H1 (cell line): ENCODE measurements at regions not wholly inside any gene's neighbourhood (a gene's known extent, or its start where the extent isn't known, plus 50 kb on each side); places are given as distances from the start of the nearest gene placed in this dataset.

Experiments
- CTCF ChIA-PET: fragments of 300-600 bp; sonication (Branson Sonifier 250); formaldehyde crosslinking; loops from one replicate; lab custom pipeline; 2021; ENCODE audit not compliant: partially characterized antibody; lab: Charles Lee
- POLR2A ChIA-PET: fragments of 300-600 bp; sonication (Branson Sonifier 250); formaldehyde crosslinking; loops from one replicate; lab custom pipeline; 2021; ENCODE audit warnings: inconsistent platforms; ENCODE audit not compliant: partially characterized antibody; lab: Charles Lee
- DNase-seq, 2 experiments: peaks; one replicate each; pipeline versions ENCODE4 v3.0.0 to v3.0.0-alpha.2; 2010 to 2022; ENCODE audit warnings: low spot score in 2 of 2, low read depth in 1 of 2, mixed read lengths in 1 of 2
- FAIRE-seq: peaks from 2 replicates; lab custom pipeline; 2011; peaks lifted over from hg19 to GRCh38; lab: Jason Lieb, UNC
- H2AFZ ChIP-seq: 2 replicates; pipeline ENCODE4 v1.8.1; 2012; ENCODE audit warnings: low read length, inconsistent platforms
- H2AK5ac ChIP-seq: 2 replicates; pipeline ENCODE4 v1.6.1; 2013; ENCODE audit warnings: low read depth, low read length
- H2BK120ac ChIP-seq: replicated peaks from 2 replicates; pipeline ENCODE3; 2013; ENCODE audit warnings: low read depth, low read length, inconsistent platforms
- H2BK12ac ChIP-seq: 2 replicates; pipeline ENCODE4 v1.6.1; 2013; ENCODE audit warnings: low read depth, low read length
- H2BK15ac ChIP-seq: 2 replicates; pipeline ENCODE4 v1.6.1; 2013; ENCODE audit warnings: low read length
- H2BK20ac ChIP-seq: 2 replicates; pipeline ENCODE4 v1.6.1; 2013; ENCODE audit warnings: low read length
- H2BK5ac ChIP-seq: 2 replicates; pipeline ENCODE4 v1.6.1; 2013; ENCODE audit warnings: low read depth, low read length
- H3K14ac ChIP-seq: 2 replicates; pipeline ENCODE4 v1.6.1; 2013; ENCODE audit warnings: inconsistent platforms; ENCODE audit not compliant: insufficient read length
- H3K18ac ChIP-seq: 2 replicates; pipeline ENCODE4 v1.6.1; 2013; ENCODE audit warnings: low read length; ENCODE audit errors: extremely low read depth
- H3K23ac ChIP-seq: 2 replicates; pipeline ENCODE4 v1.6.1; 2013; ENCODE audit warnings: inconsistent platforms; ENCODE audit not compliant: insufficient read length
- H3K23me2 ChIP-seq: 2 replicates; pipeline ENCODE4 v1.6.1; 2013; ENCODE audit warnings: low read depth, low read length
- H3K27ac ChIP-seq: 2 replicates; pipeline ENCODE4 v1.6.1; 2011; ENCODE audit warnings: low read depth, low read length, inconsistent platforms
- H3K27me3 ChIP-seq, 4 experiments: replicated peaks in 1 of 4; 1 replicate in 1 of 4; 2 replicates in 3 of 4; pipeline versions ENCODE4 v1.6.1 to v1.8.1; 2011 to 2013; ENCODE audit warnings: low read length in 3 of 4, mild to moderate bottlenecking in 3 of 4, inconsistent platforms in 2 of 4, mixed read lengths in 2 of 4, moderate library complexity in 1 of 4; ENCODE audit not compliant: control insufficient read depth in 3 of 4, insufficient read depth in 3 of 4; ENCODE audit errors: extremely low read depth in 1 of 4
- H3K36me3 ChIP-seq, 4 experiments: 2 replicates each; pipeline versions ENCODE4 v1.6.1 to v1.8.1; 2011 to 2013; ENCODE audit warnings: mild to moderate bottlenecking in 4 of 4, low read length in 3 of 4, moderate library complexity in 2 of 4, control low read depth in 1 of 4, inconsistent platforms in 1 of 4; ENCODE audit not compliant: insufficient read depth in 4 of 4, control insufficient read depth in 2 of 4
- H3K4ac ChIP-seq: replicated peaks from 2 replicates; pipeline ENCODE3; 2013; ENCODE audit warnings: low read length, low read depth, mixed read lengths, inconsistent platforms; ENCODE audit not compliant: insufficient read length
- H3K4me1 ChIP-seq, 4 experiments: replicated peaks in 1 of 4; 1 replicate in 1 of 4; 2 replicates in 3 of 4; pipeline versions ENCODE4 v1.6.1 to v1.8.1; 2011 to 2013; ENCODE audit warnings: low read length in 3 of 4, inconsistent platforms in 2 of 4, mixed read lengths in 1 of 4; ENCODE audit not compliant: insufficient read depth in 4 of 4, control insufficient read depth in 3 of 4
- H3K4me2 ChIP-seq, 2 experiments: 2 replicates each; pipeline versions ENCODE4 v1.6.1 to v1.8.1; 2011 to 2013; ENCODE audit warnings: low read depth in 2 of 2, low read length in 2 of 2, control low read depth in 1 of 2, inconsistent platforms in 1 of 2, mild to moderate bottlenecking in 1 of 2; ENCODE audit not compliant: insufficient read depth in 1 of 2
- H3K4me3 ChIP-seq, 4 experiments: fragments of 200-600, 300-600 bp in 1 of 4; sonication (generic), shearing (Covaris generic), sonication (Bioruptor Twin) in 1 of 4; 2 replicates each; pipeline versions ENCODE4 v1.5.1 to v1.8.1; 2011 to 2016; ENCODE audit warnings: low read length in 4 of 4, low read depth in 3 of 4, control low read depth in 2 of 4, inconsistent platforms in 2 of 4, mild to moderate bottlenecking in 2 of 4, mixed read lengths in 1 of 4, moderate library complexity in 1 of 4; ENCODE audit not compliant: insufficient read depth in 2 of 4; ENCODE audit errors: extremely low read depth in 1 of 4
- H3K56ac ChIP-seq: replicated peaks from 2 replicates; pipeline ENCODE3; 2013; ENCODE audit warnings: low read depth, mild to moderate bottlenecking, mixed read lengths, low read length, inconsistent platforms; ENCODE audit not compliant: insufficient read length
- H3K79me1 ChIP-seq: 2 replicates; pipeline ENCODE4 v1.6.1; 2013; ENCODE audit warnings: low read depth, low read length, control low read depth
- H3K79me2 ChIP-seq, 2 experiments: 2 replicates each; pipeline versions ENCODE4 v1.6.1 to v1.8.1; 2012 to 2013; ENCODE audit warnings: low read length in 2 of 2, mild to moderate bottlenecking in 2 of 2, inconsistent platforms in 1 of 2; ENCODE audit not compliant: insufficient read depth in 2 of 2, control insufficient read depth in 1 of 2
- H3K9ac ChIP-seq, 4 experiments: replicated peaks in 1 of 4; 1 replicate in 1 of 4; 2 replicates in 3 of 4; pipeline versions ENCODE4 v1.6.1 to v1.8.1; 2011 to 2013; ENCODE audit warnings: low read depth in 3 of 4, low read length in 3 of 4, control low read depth in 2 of 4, mild to moderate bottlenecking in 2 of 4, moderate library complexity in 2 of 4, inconsistent platforms in 1 of 4; ENCODE audit errors: extremely low read depth in 1 of 4
- H3K9me3 ChIP-seq, 2 experiments: 2 replicates each; pipeline versions ENCODE4 v1.6.1 to v1.8.1; 2012 to 2013; ENCODE audit warnings: mild to moderate bottlenecking in 2 of 2, moderate library complexity in 2 of 2, control low read depth in 1 of 2, inconsistent platforms in 1 of 2, low read depth in 1 of 2, low read length in 1 of 2, mixed read lengths in 1 of 2; ENCODE audit not compliant: insufficient read depth in 2 of 2
- H4K20me1 ChIP-seq, 2 experiments: replicated peaks in 1 of 2; 2 replicates each; pipeline versions ENCODE3 to v1.8.1; 2011 to 2013; ENCODE audit warnings: inconsistent platforms in 2 of 2, low read length in 2 of 2, mild to moderate bottlenecking in 1 of 2; ENCODE audit not compliant: insufficient read depth in 2 of 2, control insufficient read depth in 1 of 2
- H4K5ac ChIP-seq: 2 replicates; pipeline ENCODE4 v1.6.1; 2013; ENCODE audit warnings: low read length, low read depth, mixed read lengths, inconsistent platforms; ENCODE audit not compliant: insufficient read length
- H4K8ac ChIP-seq: 2 replicates; pipeline ENCODE4 v1.8.0; 2013; ENCODE audit warnings: mild to moderate bottlenecking, moderate library complexity, low read length, inconsistent platforms; ENCODE audit not compliant: insufficient read depth; ENCODE audit errors: extremely low read depth
- H4K91ac ChIP-seq: replicated peaks from 2 replicates; pipeline ENCODE3; 2013; ENCODE audit warnings: low read length, mixed read lengths, inconsistent platforms; ENCODE audit not compliant: insufficient read length
- BCL11A ChIP-seq, 2 experiments: IDR thresholded peaks; one replicate each; pipeline ENCODE4 v1.6.1; 2011; ENCODE audit warnings: low read depth in 2 of 2, low read length in 2 of 2, mild to moderate bottlenecking in 2 of 2
- GTF2F1 ChIP-seq: IDR thresholded peaks from 2 replicates; pipeline ENCODE4 v1.6.1; 2012; ENCODE audit warnings: low read depth, low read length, improper control_type of control experiment, borderline replicate concordance
- POLR2AphosphoS5 ChIP-seq: IDR thresholded peaks from 2 replicates; pipeline ENCODE4 v1.6.1; 2011; ENCODE audit warnings: low read depth, low read length
- RBBP5 ChIP-seq: IDR thresholded peaks from 2 replicates; pipeline ENCODE4 v1.7.1; 2012; ENCODE audit warnings: low read depth, mild to moderate bottlenecking, inconsistent platforms, low read length, moderate library complexity, borderline replicate concordance
- SAP30 ChIP-seq: fragments of 300-600 bp; sonication (generic); IDR thresholded peaks from 2 replicates; pipeline ENCODE4 v1.7.1; 2012; ENCODE audit warnings: low read length, moderate library complexity, mild to moderate bottlenecking, inconsistent platforms; ENCODE audit not compliant: insufficient read depth, insufficient replicate concordance
- SIX5 ChIP-seq: IDR thresholded peaks from 2 replicates; pipeline ENCODE4 v1.6.1; 2011; ENCODE audit warnings: mild to moderate bottlenecking, low read depth, low read length
- SP4 ChIP-seq: IDR thresholded peaks from 2 replicates; pipeline ENCODE4 v1.6.1; 2012; ENCODE audit warnings: low read length, inconsistent platforms
- WGBS, 2 experiments: shearing (Covaris generic) in 1 of 2; methylation state at CpG; one replicate each; pipeline versions ENCODE4 v1.1.6 to v1.1.7; 2013 to 2015; ENCODE audit warnings: low lambda C conversion rate in 2 of 2, mixed read lengths in 2 of 2, inconsistent platforms in 1 of 2, low coverage in 1 of 2, missing lambda C conversion rate in 1 of 2; ENCODE audit not compliant: insufficient replicate concordance in 2 of 2, insufficient coverage in 1 of 2, insufficient read length in 1 of 2; ENCODE audit errors: extremely low coverage in 1 of 2, missing lambda C conversion rate in 1 of 2; 5-methylcytosine and 5-hydroxymethylcytosine counted together

DNA sequence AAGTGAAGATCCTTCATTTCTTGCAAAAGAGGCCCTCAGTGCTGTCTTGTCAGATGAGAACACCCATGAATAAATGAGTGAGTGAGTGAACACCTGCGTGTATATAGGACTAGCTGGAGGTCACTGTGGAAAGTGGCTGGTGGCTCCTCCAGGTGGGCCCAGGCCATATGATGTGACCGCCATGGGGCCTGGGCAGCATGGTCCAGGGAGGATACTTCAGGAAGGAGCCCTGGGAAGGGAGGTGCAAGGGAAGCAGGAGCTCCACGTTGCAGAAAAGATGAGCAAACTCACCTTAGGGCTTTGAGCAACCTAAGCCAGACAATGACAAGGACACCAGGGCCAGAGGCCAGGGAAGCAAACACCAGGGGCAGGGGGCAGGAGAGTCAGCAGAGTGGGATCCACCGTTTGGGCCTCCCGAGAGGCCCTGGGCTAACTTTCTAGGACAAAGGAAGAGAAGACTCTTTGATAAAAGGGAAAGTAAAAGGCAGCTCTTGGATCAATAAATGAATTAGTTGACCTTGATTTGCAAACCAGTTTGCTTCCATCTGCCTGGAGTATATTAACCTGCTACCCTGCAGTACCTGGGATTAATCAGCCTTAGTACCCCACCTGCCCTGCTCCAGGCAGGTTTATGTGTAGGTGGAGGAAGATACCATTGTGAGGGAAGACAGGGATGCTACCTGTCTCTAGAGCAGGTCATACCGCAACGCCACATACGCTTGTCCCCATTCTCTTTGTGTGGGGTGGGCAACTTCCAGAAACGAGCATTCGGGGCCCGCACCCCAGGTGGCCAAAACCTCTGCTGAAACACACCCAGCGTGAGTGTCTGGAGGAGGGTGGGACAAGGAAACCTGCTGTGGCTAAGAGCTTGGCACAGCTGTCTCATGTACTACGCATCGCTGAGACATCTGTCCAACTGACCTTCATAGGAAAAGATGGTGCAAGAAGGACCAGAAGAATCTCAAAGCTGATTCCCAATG is 51.4 kb upstream of the OLFM1 start:
- Histone ChIP-seq H3K23me2 (no peaks in the 10 kb centered on the region), H4K20me1 (no peaks in the 10 kb centered on the region), H3K4me1 (peaks cover 0 to 5% (median 0%) of the 10 kb centered on the region in 4 experiments; a peak in 1 of 7 replicates), H3K79me1 (no peaks in the 10 kb centered on the region), H4K91ac (no peak overlapping the region), H3K23ac (no peak overlapping the region), H2BK120ac (no peak overlapping the region), H2AFZ (no peak overlapping the region), H3K18ac (no peak overlapping the region), H3K9ac (no peak overlapping the region), H4K5ac (no peak overlapping the region), H3K4me3 (no peak overlapping the region), H3K9me3 (no peaks in the 10 kb centered on the region), H3K27ac (no peak overlapping the region), H2AK5ac (no peak overlapping the region), H3K36me3 (no peaks in the 10 kb centered on the region), H3K4ac (no peak overlapping the region), H3K79me2 (no peaks in the 10 kb centered on the region), H3K56ac (no peak overlapping the region), H3K27me3 (no peaks in the 10 kb centered on the region), H4K8ac (no peak overlapping the region), H2BK15ac (no peak overlapping the region), H3K14ac (no peak overlapping the region), H2BK20ac (no peak overlapping the region), H3K4me2 (no peak overlapping the region), H2BK5ac (no peak overlapping the region), H2BK12ac (no peak overlapping the region)
- peak in 1 of 2 experiments; percentile 22 for DNase-seq
- TF ChIP-seq SIX5 (no peak), BCL11A (IDR thresholded peaks at IDR 0.05; ENCODE audit: low read depth in 2 of 2, low read length in 2 of 2) (no peak), POLR2AphosphoS5 (no peak), SP4 (no peak), SAP30 (no peak), RBBP5 (no peak), GTF2F1 (no peak)
- CTCF ChIA-PET: no interaction called here
- FAIRE-seq: no peak
- POLR2A ChIA-PET: no interaction called here
- 98% methylated on average over 14 of the region's 14 CpGs; no CpG with 5 or more reads in 1 of the 2 experiments for WGBS, 2 experiments
